ENCODE measurements at regions not wholly inside any gene's neighbourhood (a gene's known extent, or its start where the extent isn't known, plus 50 kb on each side); places are given as distances from the start of the nearest gene placed in this dataset.

GRCh38 chr1:69123486-69123885 is 444.2 kb upstream of the LRRC7 start:
- TF ChIP-seq CTCF (IDR thresholded peaks at IDR 0.05; ENCODE audit: low read depth, low read length), result no peak
- H3K4me3 ChIP-seq (replicated peaks in 1 of 2; ENCODE audit: low read depth in 2 of 2, low read length in 2 of 2), result no peak overlapping the region
- no peak for DNase-seq (ENCODE audit: low read depth in 2 of 2)

- TF ChIP-seq CTCF (IDR thresholded peaks at IDR 0.05; ENCODE audit: low read depth, low read length), result no peak
- no peak overlapping the region for H3K4me3 ChIP-seq (replicated peaks in 1 of 2; ENCODE audit: low read depth in 2 of 2, low read length in 2 of 2)
- peak in 1 of 2 donors; percentile 2 for DNase-seq (ENCODE audit: low read depth in 2 of 2)
These were observed 440.9 kb upstream of the LRRC7 start for GRCh38 chr1:69126796-69127195.

- H3K4me3 ChIP-seq (replicated peaks in 1 of 2; ENCODE audit: low read depth in 2 of 2, low read length in 2 of 2), result no peak overlapping the region
- no peak for DNase-seq (ENCODE audit: low read depth in 2 of 2)
- no peak for TF ChIP-seq CTCF (IDR thresholded peaks at IDR 0.05; ENCODE audit: low read depth, low read length)
These were observed 439.5 kb upstream of the LRRC7 start for GRCh38 chr1:69128204-69128603.

- DNase-seq (ENCODE audit: low read depth in 2 of 2), result no peak
These were observed 438.2 kb upstream of the LRRC7 start for GRCh38 chr1:69129538-69129937.

GRCh38 chr1:69138172-69138571 is 429.6 kb upstream of the LRRC7 start:
- DNase-seq (ENCODE audit: low read depth in 2 of 2), result no peak
- no peak for TF ChIP-seq CTCF (IDR thresholded peaks at IDR 0.05; ENCODE audit: low read depth, low read length)
- no peak overlapping the region for H3K4me3 ChIP-seq (replicated peaks in 1 of 2; ENCODE audit: low read depth in 2 of 2, low read length in 2 of 2)

More at GRCh38 chr1:69129538-69129937, 438.2 kb upstream of the LRRC7 start:
- TF ChIP-seq CTCF (IDR thresholded peaks at IDR 0.05; ENCODE audit: low read depth, low read length), result no peak
- no peak overlapping the region for H3K4me3 ChIP-seq (replicated peaks in 1 of 2; ENCODE audit: low read depth in 2 of 2, low read length in 2 of 2)

- TF ChIP-seq CTCF (IDR thresholded peaks at IDR 0.05; ENCODE audit: low read depth, low read length), result no peak
- no peak overlapping the region for H3K4me3 ChIP-seq (replicated peaks in 1 of 2; ENCODE audit: low read depth in 2 of 2, low read length in 2 of 2)
- no peak for DNase-seq (ENCODE audit: low read depth in 2 of 2)
These were observed 428.7 kb upstream of the LRRC7 start for GRCh38 chr1:69139007-69139406.

- no peak for TF ChIP-seq CTCF (IDR thresholded peaks at IDR 0.05; ENCODE audit: low read depth, low read length)
- no peak for DNase-seq (ENCODE audit: low read depth in 2 of 2)
- H3K4me3 ChIP-seq (replicated peaks in 1 of 2; ENCODE audit: low read depth in 2 of 2, low read length in 2 of 2), result no peak overlapping the region
These were observed 421.4 kb upstream of the LRRC7 start for GRCh38 chr1:69146303-69146702.

All from cardiac fibroblast (primary cell).